Spleen (tissue), 7 donors: ENCODE measurements at regions not wholly inside any gene's neighbourhood (a gene's known extent, or its start where the extent isn't known, plus 50 kb on each side); places are given as distances from the start of the nearest gene placed in this dataset.

ENCODE experiments used
- POLR2A ChIP-seq, 3 donors: fragments of 450-650 bp; IDR thresholded peaks; one replicate each; pipeline ENCODE4 v1.5.1; 2017; ENCODE audit warnings: antibody characterized with exemption in 3 of 3, mild to moderate bottlenecking in 1 of 3
- POLR2AphosphoS5 ChIP-seq, 3 donors: sonication (generic); formaldehyde crosslinking; IDR thresholded peaks; one replicate each; pipeline ENCODE4 v1.5.1; 2017; ENCODE audit warnings: antibody characterized with exemption in 3 of 3
- TF ChIP-seq, protein P1 (sequence below), 11 experiments: fragments of 200-600 bp in 7 of 11; fragments of 450-650 bp in 4 of 11; sonication (generic) in 4 of 11; IDR thresholded peaks in 8 of 11; conservative IDR thresholded peaks in 3 of 11; 1 replicate in 7 of 11; 2 replicates in 4 of 11; pipeline versions ENCODE4 v1.4.0 to v1.8.0; 2016 to 2021; ENCODE audit warnings: antibody characterized with exemption in 11 of 11, inconsistent platforms in 4 of 11, mild to moderate bottlenecking in 1 of 11
- donor health status: DM: no; HTN: no; CAD: no; lungs with moderate emphysema.
- donor health status: DM: no; HTN: no; CAD: no.
- donor health status: DM: no; HTN: no; CAD: no.

DNA sequence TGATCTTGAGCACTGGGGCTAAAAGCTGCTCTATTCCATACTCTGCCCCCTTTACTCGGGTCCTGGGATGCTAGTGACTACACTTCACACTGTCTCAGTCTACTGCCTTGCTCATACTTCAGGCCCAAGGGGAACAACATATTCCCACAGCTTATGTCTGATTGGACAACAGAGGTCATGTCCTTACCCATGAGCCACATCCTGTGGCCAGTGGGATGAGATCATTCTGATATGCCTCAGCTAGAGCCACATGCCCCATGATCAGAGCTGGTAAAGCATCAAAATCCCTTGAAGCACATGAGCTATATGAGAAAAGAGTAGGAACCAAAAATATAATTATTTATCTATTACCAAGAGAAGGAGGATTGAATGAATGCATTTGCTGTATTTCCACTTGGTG lies 290.1 kb upstream of the TSHZ3 start:
- TF ChIP-seq POLR2A (IDR thresholded peaks at IDR 0.05), result no peak
- TF ChIP-seq, protein P1, sequence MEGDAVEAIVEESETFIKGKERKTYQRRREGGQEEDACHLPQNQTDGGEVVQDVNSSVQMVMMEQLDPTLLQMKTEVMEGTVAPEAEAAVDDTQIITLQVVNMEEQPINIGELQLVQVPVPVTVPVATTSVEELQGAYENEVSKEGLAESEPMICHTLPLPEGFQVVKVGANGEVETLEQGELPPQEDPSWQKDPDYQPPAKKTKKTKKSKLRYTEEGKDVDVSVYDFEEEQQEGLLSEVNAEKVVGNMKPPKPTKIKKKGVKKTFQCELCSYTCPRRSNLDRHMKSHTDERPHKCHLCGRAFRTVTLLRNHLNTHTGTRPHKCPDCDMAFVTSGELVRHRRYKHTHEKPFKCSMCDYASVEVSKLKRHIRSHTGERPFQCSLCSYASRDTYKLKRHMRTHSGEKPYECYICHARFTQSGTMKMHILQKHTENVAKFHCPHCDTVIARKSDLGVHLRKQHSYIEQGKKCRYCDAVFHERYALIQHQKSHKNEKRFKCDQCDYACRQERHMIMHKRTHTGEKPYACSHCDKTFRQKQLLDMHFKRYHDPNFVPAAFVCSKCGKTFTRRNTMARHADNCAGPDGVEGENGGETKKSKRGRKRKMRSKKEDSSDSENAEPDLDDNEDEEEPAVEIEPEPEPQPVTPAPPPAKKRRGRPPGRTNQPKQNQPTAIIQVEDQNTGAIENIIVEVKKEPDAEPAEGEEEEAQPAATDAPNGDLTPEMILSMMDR (IDR thresholded peaks at IDR 0.05 in 8 of 11, conservative IDR thresholded peaks at IDR 0.05 in 3 of 11), result no peak
- no peak for TF ChIP-seq POLR2AphosphoS5 (IDR thresholded peaks at IDR 0.05)
